ENCODE measurements at regions not wholly inside any gene's neighbourhood (a gene's known extent, or its start where the extent isn't known, plus 50 kb on each side); places are given as distances from the start of the nearest gene placed in this dataset.
"Not testable (repeated sequence)": the region's sequence is repeated elsewhere in the genome, so short reads cannot be mapped to it uniquely, and the experiment has no call there.

- Histone ChIP-seq H3K27me3 (ENCODE audit: insufficient read depth, low read length, poor library complexity) (no peaks in the 10 kb centered on the region), H2BK15ac (replicated peaks; ENCODE audit: low read depth) (no peak overlapping the region), H3K9ac (ENCODE audit: low read length) (no peak overlapping the region), H3K36me3 (ENCODE audit: control insufficient read depth, insufficient read depth, low read length) (no peaks in the 10 kb centered on the region), H4K8ac (ENCODE audit: low read depth, low read length) (no peak overlapping the region), H3K4me1 (ENCODE audit: control insufficient read depth, low read depth, low read length) (no peaks in the 10 kb centered on the region), H3K79me2 (ENCODE audit: control insufficient read depth, insufficient read depth, low read length) (no peaks in the 10 kb centered on the region), H3K18ac (ENCODE audit: low read length) (no peak overlapping the region), H3K79me1 (ENCODE audit: low read length) (no peaks in the 10 kb centered on the region), H3K4me2 (ENCODE audit: low read length) (no peak overlapping the region), H3K4ac (ENCODE audit: low read depth, low read length) (no peak overlapping the region), H2BK120ac (ENCODE audit: low read depth, low read length) (no peak overlapping the region), H3K4me3 (ENCODE audit: low read length) (no peak overlapping the region), H3K23ac (ENCODE audit: low read length) (no peak overlapping the region), H4K5ac (ENCODE audit: low read length) (no peak overlapping the region), H2AK5ac (ENCODE audit: low read length) (no peak overlapping the region), H3K27ac (ENCODE audit: low read depth, low read length) (no peak overlapping the region), H2BK5ac (ENCODE audit: low read length) (no peak overlapping the region), H3K56ac (ENCODE audit: low read length) (no peak overlapping the region)
- DNase-seq = no peak
Observed at GRCh38 chr6:84842525-84843166, 78.2 kb upstream of the TBX18 start.

DNA sequence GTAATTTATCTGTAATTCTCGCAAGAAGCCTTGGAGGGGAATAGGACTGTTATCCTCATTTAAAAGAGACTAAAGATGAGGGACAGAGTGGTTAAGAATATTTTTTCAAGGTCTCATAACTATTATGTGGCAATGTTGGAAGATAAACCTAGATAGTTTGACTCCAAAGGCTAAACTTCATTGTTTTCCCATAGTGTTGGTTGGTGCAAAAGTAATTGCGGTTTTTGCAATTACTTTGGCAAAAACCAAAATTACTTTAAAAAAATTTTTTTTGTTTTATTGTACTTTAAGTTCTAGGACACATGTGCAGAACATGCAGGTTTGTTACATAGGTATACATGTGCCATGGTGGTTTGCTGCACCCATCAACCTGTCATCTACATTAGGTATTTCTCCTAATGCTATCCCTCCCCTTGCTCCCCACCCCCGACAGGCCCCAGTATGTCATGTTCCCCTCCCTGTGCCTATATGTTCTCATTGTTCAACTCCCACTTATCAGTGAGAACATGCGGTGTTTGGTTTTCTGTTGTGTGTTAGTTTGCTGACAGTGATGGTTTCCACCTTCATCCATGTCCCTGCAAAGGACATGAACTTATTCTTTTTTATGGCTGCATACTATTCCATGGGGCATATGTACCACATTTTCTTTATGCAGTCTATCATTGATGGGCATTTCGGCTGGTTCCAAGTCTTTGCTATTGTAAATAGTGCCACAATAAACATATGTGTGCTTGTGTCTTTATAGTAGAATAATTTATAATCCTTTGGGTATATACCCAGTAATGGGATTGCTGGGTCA is 72.9 kb upstream of the TBX18 start:
- H3K79me2 ChIP-seq (ENCODE audit: control insufficient read depth, insufficient read depth, low read length); H2AK5ac ChIP-seq (ENCODE audit: low read length); H3K4ac ChIP-seq (ENCODE audit: low read depth, low read length); H3K4me3 ChIP-seq (ENCODE audit: low read length); DNase-seq; H2BK5ac ChIP-seq (ENCODE audit: low read length); H3K4me2 ChIP-seq (ENCODE audit: low read length); H4K8ac ChIP-seq (ENCODE audit: low read depth, low read length); H3K9ac ChIP-seq (ENCODE audit: low read length); H3K23ac ChIP-seq (ENCODE audit: low read length); H3K18ac ChIP-seq (ENCODE audit: low read length); H4K5ac ChIP-seq (ENCODE audit: low read length); H2BK15ac ChIP-seq (replicated peaks; ENCODE audit: low read depth); H3K4me1 ChIP-seq (ENCODE audit: control insufficient read depth, low read depth, low read length); H3K79me1 ChIP-seq (ENCODE audit: low read length); H3K36me3 ChIP-seq (ENCODE audit: control insufficient read depth, insufficient read depth, low read length); H3K27ac ChIP-seq (ENCODE audit: low read depth, low read length); H3K56ac ChIP-seq (ENCODE audit: low read length); H3K27me3 ChIP-seq (ENCODE audit: insufficient read depth, low read length, poor library complexity); H2BK120ac ChIP-seq (ENCODE audit: low read depth, low read length): not testable (repeated sequence)
- no CpG with 5 or more reads among the region's 5 CpGs for WGBS (ENCODE audit: extremely low coverage, insufficient coverage, low lambda C conversion rate)

- H2AK5ac ChIP-seq (ENCODE audit: low read length) = no peak overlapping the region
- H3K4ac ChIP-seq (ENCODE audit: low read depth, low read length) = no peak overlapping the region
- DNase-seq = no peak
- no peak overlapping the region for H2BK120ac ChIP-seq (ENCODE audit: low read depth, low read length)
- no peak overlapping the region for H3K56ac ChIP-seq (ENCODE audit: low read length)
- no peak overlapping the region for H4K8ac ChIP-seq (ENCODE audit: low read depth, low read length)
- no peak overlapping the region for H3K9ac ChIP-seq (ENCODE audit: low read length)
- H3K4me1 ChIP-seq (ENCODE audit: control insufficient read depth, low read depth, low read length) = no peaks in the 10 kb centered on the region
- no peaks in the 10 kb centered on the region for H3K79me1 ChIP-seq (ENCODE audit: low read length)
- H3K27me3 ChIP-seq (ENCODE audit: insufficient read depth, low read length, poor library complexity) = no peaks in the 10 kb centered on the region
- no peak overlapping the region for H2BK5ac ChIP-seq (ENCODE audit: low read length)
- no peak overlapping the region for H4K5ac ChIP-seq (ENCODE audit: low read length)
- no peak overlapping the region for H3K4me3 ChIP-seq (ENCODE audit: low read length)
- H3K18ac ChIP-seq (ENCODE audit: low read length) = no peak overlapping the region
- H3K27ac ChIP-seq (ENCODE audit: low read depth, low read length) = no peak overlapping the region
- no peaks in the 10 kb centered on the region for H3K79me2 ChIP-seq (ENCODE audit: control insufficient read depth, insufficient read depth, low read length)
- no peak overlapping the region for H3K4me2 ChIP-seq (ENCODE audit: low read length)
- H3K23ac ChIP-seq (ENCODE audit: low read length) = no peak overlapping the region
- H3K36me3 ChIP-seq (ENCODE audit: control insufficient read depth, insufficient read depth, low read length) = no peaks in the 10 kb centered on the region
- no peak overlapping the region for H2BK15ac ChIP-seq (replicated peaks; ENCODE audit: low read depth)
Observed at GRCh38 chr6:84836366-84836765, 72.0 kb upstream of the TBX18 start.

DNA sequence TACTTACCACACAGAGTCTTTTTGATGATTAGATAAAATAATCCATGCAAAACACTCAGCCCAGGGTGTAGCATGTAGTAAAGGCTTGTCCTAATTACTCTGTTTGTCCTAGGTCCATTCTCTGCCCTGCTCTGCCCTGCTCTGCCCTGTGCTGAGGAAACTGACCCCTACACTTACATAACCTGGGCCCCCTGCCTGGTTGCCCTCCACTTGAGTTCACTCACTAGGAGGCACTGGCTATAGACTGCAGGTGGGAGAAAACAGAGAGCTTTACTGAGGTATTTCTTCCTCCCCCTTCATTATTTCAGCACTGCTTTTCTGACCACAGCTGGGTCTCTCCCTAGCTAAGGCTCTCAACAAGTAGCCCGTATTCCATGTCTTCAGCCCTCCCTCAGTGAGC is 70.9 kb upstream of the TBX18 start:
- no peak for DNase-seq
- Histone ChIP-seq H3K56ac (ENCODE audit: low read length) (no peak overlapping the region), H4K5ac (ENCODE audit: low read length) (no peak overlapping the region), H3K79me1 (ENCODE audit: low read length) (no peaks in the 10 kb centered on the region), H3K4me3 (ENCODE audit: low read length) (no peak overlapping the region), H3K23ac (ENCODE audit: low read length) (no peak overlapping the region), H3K27me3 (ENCODE audit: insufficient read depth, low read length, poor library complexity) (no peaks in the 10 kb centered on the region), H3K18ac (ENCODE audit: low read length) (no peak overlapping the region), H3K4me1 (ENCODE audit: control insufficient read depth, low read depth, low read length) (no peaks in the 10 kb centered on the region), H3K79me2 (ENCODE audit: control insufficient read depth, insufficient read depth, low read length) (no peaks in the 10 kb centered on the region), H3K9ac (ENCODE audit: low read length) (no peak overlapping the region), H2AK5ac (ENCODE audit: low read length) (no peak overlapping the region), H3K4ac (ENCODE audit: low read depth, low read length) (no peak overlapping the region), H4K8ac (ENCODE audit: low read depth, low read length) (no peak overlapping the region), H3K4me2 (ENCODE audit: low read length) (no peak overlapping the region), H2BK15ac (replicated peaks; ENCODE audit: low read depth) (no peak overlapping the region), H2BK5ac (ENCODE audit: low read length) (no peak overlapping the region), H3K36me3 (ENCODE audit: control insufficient read depth, insufficient read depth, low read length) (no peaks in the 10 kb centered on the region), H3K27ac (ENCODE audit: low read depth, low read length) (no peak overlapping the region), H2BK120ac (ENCODE audit: low read depth, low read length) (no peak overlapping the region)
- WGBS (ENCODE audit: extremely low coverage, insufficient coverage, low lambda C conversion rate) = no CpG with 5 or more reads among the region's 1 CpG

- WGBS (ENCODE audit: extremely low coverage, insufficient coverage, low lambda C conversion rate) = no CpG with 5 or more reads among the region's 6 CpGs
- not testable (repeated sequence) for H3K4me3 ChIP-seq (ENCODE audit: low read length); H3K23ac ChIP-seq (ENCODE audit: low read length); H2BK5ac ChIP-seq (ENCODE audit: low read length); H3K27me3 ChIP-seq (ENCODE audit: insufficient read depth, low read length, poor library complexity); H3K56ac ChIP-seq (ENCODE audit: low read length); DNase-seq; H3K9ac ChIP-seq (ENCODE audit: low read length); H2AK5ac ChIP-seq (ENCODE audit: low read length); H3K18ac ChIP-seq (ENCODE audit: low read length); H3K36me3 ChIP-seq (ENCODE audit: control insufficient read depth, insufficient read depth, low read length); H3K4ac ChIP-seq (ENCODE audit: low read depth, low read length); H2BK120ac ChIP-seq (ENCODE audit: low read depth, low read length); H3K4me2 ChIP-seq (ENCODE audit: low read length); H4K8ac ChIP-seq (ENCODE audit: low read depth, low read length); H3K79me1 ChIP-seq (ENCODE audit: low read length); H3K27ac ChIP-seq (ENCODE audit: low read depth, low read length); H3K79me2 ChIP-seq (ENCODE audit: control insufficient read depth, insufficient read depth, low read length); H2BK15ac ChIP-seq (replicated peaks; ENCODE audit: low read depth); H3K4me1 ChIP-seq (ENCODE audit: control insufficient read depth, low read depth, low read length); H4K5ac ChIP-seq (ENCODE audit: low read length)
Observed at GRCh38 chr6:84831924-84832323, 67.5 kb upstream of the TBX18 start.

DNA sequence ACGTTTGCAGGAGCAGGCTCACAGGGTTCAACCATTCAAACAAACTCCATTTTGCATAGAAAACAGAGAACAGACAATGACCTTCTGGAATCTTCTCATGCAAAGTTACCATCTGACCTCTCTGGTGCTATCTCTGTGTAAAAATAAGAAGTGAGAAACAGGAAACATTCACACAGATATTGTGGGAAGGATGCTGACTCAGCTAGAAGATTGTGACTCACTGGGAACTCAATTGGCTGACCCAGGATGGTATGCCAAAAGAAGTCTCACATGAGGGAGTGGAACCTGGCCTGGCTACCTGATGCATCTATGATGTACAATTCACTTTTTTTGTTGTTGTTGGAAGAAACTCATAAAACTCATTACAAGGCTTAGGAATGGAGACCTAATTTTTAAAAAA is 61.1 kb upstream of the TBX18 start:
- H3K18ac ChIP-seq (ENCODE audit: low read length) = no peak overlapping the region
- no peak overlapping the region for H2BK5ac ChIP-seq (ENCODE audit: low read length)
- H4K8ac ChIP-seq (ENCODE audit: low read depth, low read length) = no peak overlapping the region
- no peak overlapping the region for H2BK15ac ChIP-seq (replicated peaks; ENCODE audit: low read depth)
- H3K4ac ChIP-seq (ENCODE audit: low read depth, low read length) = no peak overlapping the region
- H3K36me3 ChIP-seq (ENCODE audit: control insufficient read depth, insufficient read depth, low read length) = no peaks in the 10 kb centered on the region
- H3K4me2 ChIP-seq (ENCODE audit: low read length) = no peak overlapping the region
- no peak overlapping the region for H3K4me3 ChIP-seq (ENCODE audit: low read length)
- no peak overlapping the region for H2AK5ac ChIP-seq (ENCODE audit: low read length)
- H3K27me3 ChIP-seq (ENCODE audit: insufficient read depth, low read length, poor library complexity) = no peaks in the 10 kb centered on the region
- H3K4me1 ChIP-seq (ENCODE audit: control insufficient read depth, low read depth, low read length) = no peaks in the 10 kb centered on the region
- WGBS (ENCODE audit: extremely low coverage, insufficient coverage, low lambda C conversion rate) = no CpG with 5 or more reads among the region's 1 CpG
- no peak overlapping the region for H3K56ac ChIP-seq (ENCODE audit: low read length)
- no peak overlapping the region for H3K27ac ChIP-seq (ENCODE audit: low read depth, low read length)
- no peak overlapping the region for H4K5ac ChIP-seq (ENCODE audit: low read length)
- H3K79me2 ChIP-seq (ENCODE audit: control insufficient read depth, insufficient read depth, low read length) = no peaks in the 10 kb centered on the region
- no peak for DNase-seq
- no peak overlapping the region for H3K23ac ChIP-seq (ENCODE audit: low read length)
- no peaks in the 10 kb centered on the region for H3K79me1 ChIP-seq (ENCODE audit: low read length)
- no peak overlapping the region for H2BK120ac ChIP-seq (ENCODE audit: low read depth, low read length)
- H3K9ac ChIP-seq (ENCODE audit: low read length) = no peak overlapping the region
